ENCODE measurements at regions not wholly inside any gene's neighbourhood (a gene's known extent, or its start where the extent isn't known, plus 50 kb on each side); places are given as distances from the start of the nearest gene placed in this dataset.

- intact Hi-C loops (cut with micrococcal nuclease) = no loop called here
- no peak for DNase-seq
- Mint-ChIP-seq H3K9me3 (no peaks in the 10 kb centered on the region), H3K4me3 (no peak overlapping the region), H3K27ac (no peak overlapping the region), H3K36me3 (ENCODE audit: low read depth) (no peaks in the 10 kb centered on the region), H3K27me3 (no peaks in the 10 kb centered on the region), H3K4me1 (no peaks in the 10 kb centered on the region)
Observed at GRCh38 chr5:2857837-2858236, 106.4 kb upstream of the IRX2 start.

DNA sequence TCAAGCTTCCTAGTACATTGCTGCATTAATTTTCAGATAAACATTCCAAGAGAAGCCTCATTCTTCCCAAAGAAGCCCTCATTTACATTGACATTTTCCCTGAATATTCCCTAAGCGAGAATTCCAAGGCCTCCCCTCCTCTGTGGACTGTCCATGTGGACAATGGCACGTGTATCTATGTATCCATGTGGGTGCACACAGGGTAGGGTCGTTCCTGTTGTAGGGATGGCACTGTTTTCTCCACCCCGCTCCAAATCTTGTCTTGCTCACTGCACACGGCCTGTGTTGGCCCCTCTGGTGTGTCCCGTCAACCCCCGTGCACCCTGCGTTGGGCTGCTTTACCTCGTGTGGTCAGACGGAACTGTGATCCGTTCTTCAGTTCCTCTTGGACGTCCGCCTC, 104.7 kb upstream of the IRX2 start:
- Mint-ChIP-seq H3K4me1 (no peaks in the 10 kb centered on the region), H3K27ac (no peak overlapping the region), H3K36me3 (ENCODE audit: low read depth) (no peaks in the 10 kb centered on the region), H3K4me3 (no peak overlapping the region), H3K27me3 (no peaks in the 10 kb centered on the region), H3K9me3 (no peaks in the 10 kb centered on the region)
- intact Hi-C loops (cut with micrococcal nuclease) = no loop called here
- no peak for DNase-seq

DNA sequence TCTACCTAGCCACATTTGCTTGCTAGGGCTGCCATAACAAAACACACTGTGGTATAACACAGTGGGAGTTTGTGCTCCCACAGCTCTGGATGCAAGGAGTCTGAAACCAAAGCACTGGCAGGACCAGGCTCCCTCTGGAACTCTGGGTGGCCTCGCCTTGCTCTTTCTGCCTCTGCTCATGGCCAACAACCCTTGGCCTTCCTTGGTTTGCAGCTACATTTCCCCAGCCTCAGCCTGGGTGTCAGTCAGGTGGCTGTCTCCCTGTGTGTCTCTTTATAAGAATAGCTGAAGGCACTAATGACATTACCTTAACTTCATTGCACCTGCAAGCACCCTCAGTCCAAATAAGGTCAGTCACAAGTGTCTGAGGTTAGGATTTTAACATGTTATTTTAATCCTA, 101.0 kb upstream of the IRX2 start:
- Mint-ChIP-seq H3K4me3 (no peak overlapping the region), H3K9me3 (no peaks in the 10 kb centered on the region), H3K27ac (no peak overlapping the region), H3K4me1 (no peaks in the 10 kb centered on the region), H3K36me3 (ENCODE audit: low read depth) (no peaks in the 10 kb centered on the region), H3K27me3 (no peaks in the 10 kb centered on the region)
- intact Hi-C loops (cut with micrococcal nuclease) = no loop called here
- DNase-seq = no peak

DNA sequence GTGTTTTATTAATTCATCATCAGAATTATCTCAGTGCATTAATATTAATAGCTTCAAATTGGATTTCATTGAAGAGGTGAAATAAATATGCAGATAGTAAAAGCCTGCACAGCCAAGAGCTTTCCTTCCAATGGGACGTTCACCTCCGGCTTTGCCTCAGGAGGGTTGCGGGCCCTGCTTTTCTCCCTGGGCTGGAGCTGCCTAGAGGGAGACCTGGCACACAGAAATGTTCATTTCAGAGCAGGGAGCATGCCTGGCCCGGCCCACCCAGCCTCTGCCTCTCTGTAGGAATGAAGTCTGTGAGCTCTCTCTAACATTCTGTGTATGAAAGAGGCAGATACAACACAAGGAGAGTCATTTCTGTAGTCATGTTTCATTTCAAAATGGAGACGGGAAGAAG, 100.4 kb upstream of the IRX2 start:
- intact Hi-C loops (cut with micrococcal nuclease) = no loop called here
- H3K9me3 Mint-ChIP-seq = no peaks in the 10 kb centered on the region
- no peak overlapping the region for H3K4me3 Mint-ChIP-seq
- no peaks in the 10 kb centered on the region for H3K4me1 Mint-ChIP-seq
- H3K27ac Mint-ChIP-seq = no peak overlapping the region
- no peaks in the 10 kb centered on the region for H3K36me3 Mint-ChIP-seq (ENCODE audit: low read depth)
- no peaks in the 10 kb centered on the region for H3K27me3 Mint-ChIP-seq
- DNase-seq = no peak

GRCh38 chr5:2849429-2849828, 98.0 kb upstream of the IRX2 start:
- Mint-ChIP-seq H3K27me3 (no peaks in the 10 kb centered on the region), H3K9me3 (no peaks in the 10 kb centered on the region), H3K27ac (no peak overlapping the region), H3K4me3 (no peak overlapping the region), H3K36me3 (ENCODE audit: low read depth) (no peaks in the 10 kb centered on the region), H3K4me1 (no peaks in the 10 kb centered on the region)
- intact Hi-C loops (cut with micrococcal nuclease) = no loop called here
- DNase-seq = no peak

GRCh38 chr5:2848619-2849018, 97.1 kb upstream of the IRX2 start:
- intact Hi-C loops (cut with micrococcal nuclease) = no loop called here
- Mint-ChIP-seq H3K36me3 (ENCODE audit: low read depth) (no peaks in the 10 kb centered on the region), H3K4me1 (no peaks in the 10 kb centered on the region), H3K9me3 (no peaks in the 10 kb centered on the region), H3K27me3 (no peaks in the 10 kb centered on the region), H3K4me3 (no peak overlapping the region), H3K27ac (no peak overlapping the region)
- DNase-seq = no peak

DNA sequence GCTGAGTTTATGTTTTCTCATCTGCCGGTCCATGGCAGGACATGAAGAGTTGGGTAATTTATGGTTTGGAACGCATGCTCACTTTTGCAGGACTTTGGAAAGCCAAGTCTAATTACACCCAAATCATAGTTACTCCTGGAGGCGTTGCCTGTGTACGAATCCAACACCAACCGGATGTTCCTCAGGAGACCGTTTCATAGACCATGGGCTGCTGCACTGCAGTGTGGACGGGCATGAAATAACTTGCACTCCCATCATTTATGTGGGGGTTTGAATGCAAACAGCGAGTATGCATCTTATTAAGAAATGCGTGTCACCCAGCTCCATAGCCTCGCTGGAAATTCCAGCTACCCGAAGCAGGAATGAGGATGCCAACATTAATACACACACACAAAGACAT, 96.1 kb upstream of the IRX2 start:
- no peaks in the 10 kb centered on the region for H3K36me3 Mint-ChIP-seq (ENCODE audit: low read depth)
- no peak for DNase-seq
- no peaks in the 10 kb centered on the region for H3K4me1 Mint-ChIP-seq

DNA sequence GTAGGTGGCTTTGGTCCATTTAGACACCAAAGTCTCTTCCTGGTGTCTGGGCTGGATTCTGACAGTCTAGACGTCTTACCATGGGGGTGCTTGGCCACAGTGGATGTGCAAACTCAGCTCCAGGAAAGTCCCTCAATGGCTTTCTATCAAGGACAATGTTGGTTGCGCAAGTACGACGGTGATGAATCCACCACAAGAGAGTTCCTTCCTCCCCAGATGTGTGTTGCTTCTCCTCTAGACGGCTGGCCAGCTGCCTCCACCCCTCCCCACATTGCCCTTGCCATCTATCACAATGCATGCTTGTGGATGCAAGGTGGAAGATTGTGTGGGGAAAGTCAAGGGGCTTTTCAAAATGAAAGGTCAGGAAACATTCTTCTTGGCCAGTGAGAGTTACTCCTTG, 89.7 kb upstream of the IRX2 start:
- intact Hi-C loops (cut with micrococcal nuclease) = no loop called here
- H3K9me3 Mint-ChIP-seq = no peaks in the 10 kb centered on the region

More for the DNA sequence above, 96.1 kb upstream of the IRX2 start:
- Mint-ChIP-seq H3K27me3 (no peaks in the 10 kb centered on the region), H3K27ac (no peak overlapping the region), H3K4me3 (no peak overlapping the region), H3K9me3 (no peaks in the 10 kb centered on the region)
- intact Hi-C loops (cut with micrococcal nuclease) = no loop called here

GRCh38 chr5:2840372-2840915, 89.0 kb upstream of the IRX2 start:
- no peaks in the 10 kb centered on the region for H3K27me3 Mint-ChIP-seq
- no peak overlapping the region for H3K4me3 Mint-ChIP-seq
- no peaks in the 10 kb centered on the region for H3K4me1 Mint-ChIP-seq
- no peaks in the 10 kb centered on the region for H3K9me3 Mint-ChIP-seq
- DNase-seq = no peak
- H3K36me3 Mint-ChIP-seq (ENCODE audit: low read depth) = no peaks in the 10 kb centered on the region
- no peak overlapping the region for H3K27ac Mint-ChIP-seq
- intact Hi-C loops (cut with micrococcal nuclease) = no loop called here

More for the DNA sequence above, 89.7 kb upstream of the IRX2 start:
- Mint-ChIP-seq H3K36me3 (ENCODE audit: low read depth) (no peaks in the 10 kb centered on the region), H3K27me3 (no peaks in the 10 kb centered on the region), H3K4me1 (no peaks in the 10 kb centered on the region), H3K4me3 (no peak overlapping the region), H3K27ac (no peak overlapping the region)
- no peak for DNase-seq

DNA sequence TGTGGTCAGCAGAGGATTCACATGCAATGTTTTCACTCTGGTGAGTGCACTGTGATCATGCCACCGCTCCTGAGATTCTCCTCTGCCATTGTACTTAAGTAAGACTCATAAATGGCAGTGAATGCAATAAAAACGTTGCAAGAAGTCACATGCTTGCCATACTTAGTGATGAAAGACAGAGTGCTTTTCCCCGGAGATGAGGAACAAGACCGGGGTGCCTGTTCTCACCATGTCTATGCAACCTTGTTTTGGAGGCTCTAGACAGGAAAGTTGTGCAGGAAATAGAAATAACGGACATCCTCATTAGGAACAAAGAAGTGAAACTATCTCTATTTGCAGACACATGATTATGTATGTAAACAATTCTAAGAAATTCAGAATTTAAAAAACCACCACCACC, 84.7 kb upstream of the IRX2 start:
- Mint-ChIP-seq H3K4me3 (no peak overlapping the region), H3K36me3 (ENCODE audit: low read depth) (no peaks in the 10 kb centered on the region), H3K27me3 (no peaks in the 10 kb centered on the region), H3K27ac (no peak overlapping the region), H3K9me3 (no peaks in the 10 kb centered on the region), H3K4me1 (no peaks in the 10 kb centered on the region)
- intact Hi-C loops (cut with micrococcal nuclease) = no loop called here
- DNase-seq = no peak

DNA sequence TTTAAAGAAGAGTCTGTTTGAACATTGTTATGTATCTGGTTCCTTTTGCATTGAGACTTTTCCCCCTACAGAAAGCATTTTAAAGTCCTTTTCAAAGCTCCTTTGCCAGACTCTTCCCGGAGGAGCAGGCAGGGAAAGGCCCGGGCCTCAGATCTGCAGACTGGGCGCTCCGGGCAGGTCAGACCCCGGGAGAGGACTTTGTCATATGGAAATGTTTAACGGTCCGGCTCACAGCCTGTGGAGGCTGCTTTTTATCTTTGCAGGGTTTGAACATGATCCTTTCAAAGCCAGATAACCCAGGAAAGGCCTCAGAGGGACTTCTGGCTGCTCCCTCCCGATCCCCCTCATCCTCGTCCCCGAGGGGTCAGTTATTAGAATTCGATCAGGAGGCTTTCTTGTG, 82.1 kb upstream of the IRX2 start:
- Mint-ChIP-seq H3K9me3 (no peaks in the 10 kb centered on the region), H3K4me1 (no peaks in the 10 kb centered on the region), H3K27me3 (no peaks in the 10 kb centered on the region), H3K4me3 (no peak overlapping the region), H3K27ac (no peak overlapping the region), H3K36me3 (ENCODE audit: low read depth) (no peaks in the 10 kb centered on the region)
- intact Hi-C loops (cut with micrococcal nuclease) = no loop called here
- no peak for DNase-seq

GRCh38 chr5:2832394-2832793, 80.9 kb upstream of the IRX2 start:
- no peak overlapping the region for H3K4me3 Mint-ChIP-seq

GRCh38 chr5:2829239-2829638, 77.8 kb upstream of the IRX2 start:
- H3K27me3 Mint-ChIP-seq = no peaks in the 10 kb centered on the region
- H3K4me3 Mint-ChIP-seq = no peak overlapping the region
- peaks cover 4% of the 10 kb centered on the region for H3K9me3 Mint-ChIP-seq
- H3K4me1 Mint-ChIP-seq = no peaks in the 10 kb centered on the region
- H3K27ac Mint-ChIP-seq = no peak overlapping the region
- H3K36me3 Mint-ChIP-seq (ENCODE audit: low read depth) = no peaks in the 10 kb centered on the region
- DNase-seq = no peak
- intact Hi-C loops (cut with micrococcal nuclease) = no loop called here

More at GRCh38 chr5:2832394-2832793, 80.9 kb upstream of the IRX2 start:
- H3K27me3 Mint-ChIP-seq = no peaks in the 10 kb centered on the region
- H3K4me1 Mint-ChIP-seq = no peaks in the 10 kb centered on the region
- no peak overlapping the region for H3K27ac Mint-ChIP-seq
- peaks cover under 1% of the 10 kb centered on the region for H3K9me3 Mint-ChIP-seq
- H3K36me3 Mint-ChIP-seq (ENCODE audit: low read depth) = no peaks in the 10 kb centered on the region
- DNase-seq = no peak
- intact Hi-C loops (cut with micrococcal nuclease) = no loop called here

DNA sequence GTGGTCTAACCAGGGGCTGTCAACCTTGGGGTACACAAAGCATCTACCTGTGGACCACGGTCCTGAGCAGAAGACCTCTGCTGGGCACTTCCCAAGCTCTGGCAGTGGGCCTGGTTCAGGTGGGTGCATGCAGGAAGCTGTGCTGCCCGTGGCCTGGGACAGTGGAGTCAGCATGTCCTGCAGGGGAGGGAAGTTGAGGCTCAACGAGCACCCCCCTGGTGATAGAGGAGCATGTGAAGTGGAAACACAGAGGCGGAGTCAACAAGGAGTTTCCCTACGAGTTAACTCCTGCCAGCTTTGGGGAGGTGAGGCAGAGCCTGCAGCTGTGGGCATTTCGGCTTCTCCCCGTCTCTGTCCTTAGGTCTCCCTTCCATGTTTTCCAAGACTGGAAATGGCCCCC, 67.5 kb upstream of the IRX2 start:
- Mint-ChIP-seq H3K36me3 (ENCODE audit: low read depth) (no peaks in the 10 kb centered on the region), H3K9me3 (peaks cover 3% of the 10 kb centered on the region), H3K27ac (no peak overlapping the region), H3K4me1 (no peaks in the 10 kb centered on the region), H3K4me3 (no peak overlapping the region), H3K27me3 (no peaks in the 10 kb centered on the region)
- intact Hi-C loops (cut with micrococcal nuclease) = no loop called here
- DNase-seq = no peak

GRCh38 chr5:2817031-2817603, 65.6 kb upstream of the IRX2 start:
- no peak for DNase-seq
- Mint-ChIP-seq H3K9me3 (peaks cover 3% of the 10 kb centered on the region), H3K4me1 (no peaks in the 10 kb centered on the region), H3K27ac (no peak overlapping the region), H3K4me3 (no peak overlapping the region), H3K36me3 (ENCODE audit: low read depth) (no peaks in the 10 kb centered on the region), H3K27me3 (no peaks in the 10 kb centered on the region)
- intact Hi-C loops (cut with micrococcal nuclease) = no loop called here

All from activated CD4-positive, alpha-beta T cell treated with anti-CD3 and anti-CD28 coated beads, Interleukin-2, amount 10 ng/mL, durations not matched to agents 24 days and 14 days (primary cell).